ENCODE measurements at regions not wholly inside any gene's neighbourhood (a gene's known extent, or its start where the extent isn't known, plus 50 kb on each side); places are given as distances from the start of the nearest gene placed in this dataset.
"Not testable (repeated sequence)": the region's sequence is repeated elsewhere in the genome, so short reads cannot be mapped to it uniquely, and the experiment has no call there.

DNA sequence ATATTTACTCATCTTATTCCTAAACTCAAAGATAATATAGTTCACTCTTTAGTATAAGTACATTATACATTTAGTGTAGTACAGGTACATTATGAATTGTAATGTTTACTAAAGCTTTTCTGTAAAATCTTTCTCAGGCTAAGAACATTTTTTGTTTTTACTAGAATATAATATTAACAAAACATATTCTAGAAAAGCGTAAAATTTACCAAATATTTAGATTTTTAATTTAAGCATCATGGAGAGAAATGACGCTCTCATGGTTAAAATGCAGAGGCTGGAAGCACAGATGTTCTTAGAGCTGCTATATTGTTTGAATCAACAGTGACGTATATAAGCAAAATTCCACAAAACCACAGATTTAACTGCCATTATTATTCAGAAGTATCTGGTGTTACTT is 54.7 kb upstream of the NBPF15 start:
- H3K27me3 Mint-ChIP-seq, H3K27ac Mint-ChIP-seq, H3K9me3 Mint-ChIP-seq, H3K4me1 Mint-ChIP-seq, H3K36me3 Mint-ChIP-seq, DNase-seq, H3K4me3 Mint-ChIP-seq: not testable (repeated sequence)

GRCh38 chr1:144516906-144517305 is 55.4 kb upstream of the NBPF15 start:
- H3K27ac Mint-ChIP-seq, H3K9me3 Mint-ChIP-seq, H3K36me3 Mint-ChIP-seq, H3K4me3 Mint-ChIP-seq, H3K4me1 Mint-ChIP-seq, DNase-seq, H3K27me3 Mint-ChIP-seq: not testable (repeated sequence)

- not testable (repeated sequence) for H3K9me3 Mint-ChIP-seq, H3K4me3 Mint-ChIP-seq, DNase-seq, H3K36me3 Mint-ChIP-seq, H3K27me3 Mint-ChIP-seq, H3K27ac Mint-ChIP-seq, H3K4me1 Mint-ChIP-seq
These were observed 57.0 kb upstream of the NBPF15 start for GRCh38 chr1:144518439-144518838.

DNA sequence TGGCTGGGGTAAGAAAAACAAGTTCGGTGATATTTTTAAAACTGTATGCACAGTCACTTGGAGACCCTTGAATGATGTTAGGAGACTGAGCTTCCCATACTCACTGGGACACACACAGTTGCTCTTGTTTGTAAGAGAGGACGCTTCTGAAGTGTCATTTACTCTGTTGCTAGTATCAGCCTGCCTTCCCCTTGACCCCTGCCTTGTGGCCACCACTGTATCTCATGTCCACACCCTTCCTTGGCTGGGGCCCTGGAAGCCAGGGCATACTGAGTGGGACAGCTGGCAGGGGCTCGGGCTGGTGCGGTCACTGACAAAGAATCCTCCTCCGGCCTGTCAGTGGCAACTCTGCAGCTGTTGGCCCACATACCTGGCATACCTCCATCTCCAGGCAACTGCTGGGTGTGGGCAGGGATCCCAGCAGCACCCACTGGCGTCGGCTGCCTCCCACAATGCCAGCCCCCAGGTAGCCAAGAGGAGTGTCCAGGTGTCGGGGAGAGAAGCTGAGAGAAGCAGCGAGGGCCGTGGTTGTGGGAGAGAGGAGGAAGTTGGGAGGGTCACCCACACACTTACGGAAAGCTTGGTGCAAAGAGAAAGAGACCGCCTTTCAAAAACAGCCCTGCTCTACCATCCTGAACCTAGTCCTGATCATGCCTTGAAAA is 58.2 kb upstream of the NBPF15 start:
- H3K4me3 Mint-ChIP-seq, H3K36me3 Mint-ChIP-seq, H3K27me3 Mint-ChIP-seq, H3K4me1 Mint-ChIP-seq, H3K27ac Mint-ChIP-seq, DNase-seq, H3K9me3 Mint-ChIP-seq: not testable (repeated sequence)

GRCh38 chr1:144523661-144524407 is 62.4 kb upstream of the NBPF15 start:
- not testable (repeated sequence) for H3K36me3 Mint-ChIP-seq, H3K4me1 Mint-ChIP-seq, H3K9me3 Mint-ChIP-seq, H3K27me3 Mint-ChIP-seq
- DNase-seq = peak; percentile 55
- H3K27ac Mint-ChIP-seq = peak overlapping the region; percentile 100
- H3K4me3 Mint-ChIP-seq = peak overlapping the region; percentile 79

DNA sequence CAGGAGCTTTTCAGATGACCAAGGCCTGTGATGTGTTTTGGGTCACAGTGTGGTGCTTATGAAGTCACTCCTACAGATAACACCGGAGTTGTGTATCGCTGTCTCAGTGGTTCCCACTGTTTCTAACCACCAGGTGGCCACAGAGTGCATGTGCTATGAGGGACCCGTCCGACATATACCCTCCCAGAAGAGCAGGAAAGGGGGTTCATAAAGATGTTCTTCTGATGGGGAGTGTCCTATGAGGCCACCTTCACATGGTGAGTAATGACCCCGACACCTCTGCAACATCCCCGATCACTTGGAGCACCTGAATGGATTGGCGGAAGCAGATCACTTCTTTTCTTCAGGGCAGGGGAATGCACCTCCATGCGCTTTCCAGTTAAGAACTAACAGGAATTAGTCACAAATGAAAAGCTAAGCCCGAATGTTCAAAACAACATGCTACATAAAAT is 60.5 kb upstream of the PPIAL4F start:
- not testable (repeated sequence) for H3K4me3 Mint-ChIP-seq, DNase-seq, H3K36me3 Mint-ChIP-seq, H3K27me3 Mint-ChIP-seq, H3K9me3 Mint-ChIP-seq
- H3K27ac Mint-ChIP-seq = peak overlapping the region; percentile 65
- peaks cover 17% of the 10 kb centered on the region for H3K4me1 Mint-ChIP-seq

- H3K4me3 Mint-ChIP-seq, DNase-seq, H3K27me3 Mint-ChIP-seq, H3K36me3 Mint-ChIP-seq, H3K27ac Mint-ChIP-seq, H3K9me3 Mint-ChIP-seq: not testable (repeated sequence)
- H3K4me1 Mint-ChIP-seq = peaks cover 17% of the 10 kb centered on the region
These were observed 59.2 kb upstream of the PPIAL4F start for GRCh38 chr1:144533480-144533879.

- not testable (repeated sequence) for H3K36me3 Mint-ChIP-seq, H3K27me3 Mint-ChIP-seq, H3K9me3 Mint-ChIP-seq, DNase-seq, H3K4me3 Mint-ChIP-seq
- peak overlapping the region; percentile 58 for H3K27ac Mint-ChIP-seq
- H3K4me1 Mint-ChIP-seq = peaks cover 17% of the 10 kb centered on the region
These were observed 58.4 kb upstream of the PPIAL4F start for GRCh38 chr1:144534286-144534685.

GRCh38 chr1:144536677-144537076 is 56.0 kb upstream of the PPIAL4F start:
- H3K27me3 Mint-ChIP-seq, H3K4me3 Mint-ChIP-seq, H3K9me3 Mint-ChIP-seq, DNase-seq, H3K27ac Mint-ChIP-seq, H3K36me3 Mint-ChIP-seq: not testable (repeated sequence)
- H3K4me1 Mint-ChIP-seq = peaks cover 17% of the 10 kb centered on the region

DNA sequence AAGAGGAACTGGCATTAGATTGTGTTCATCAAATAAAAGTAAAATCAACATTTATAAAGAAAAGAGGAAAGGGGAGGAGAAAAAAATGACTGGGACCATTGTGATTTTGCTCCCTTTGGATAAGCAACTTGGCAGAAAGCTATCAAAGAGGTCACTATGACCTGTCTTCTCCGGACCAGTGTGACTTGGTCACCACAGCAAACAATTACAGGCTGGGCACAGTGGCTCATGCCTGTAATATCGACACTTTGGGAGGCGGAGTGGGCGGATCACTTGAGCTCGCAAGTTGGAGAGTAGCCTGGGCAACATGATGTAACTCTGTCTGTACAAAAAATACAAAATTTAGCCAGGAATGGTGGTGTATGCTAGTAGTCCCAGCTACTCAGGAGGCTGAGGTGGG is 55.5 kb upstream of the PPIAL4F start:
- not testable (repeated sequence) for DNase-seq, H3K27ac Mint-ChIP-seq, H3K27me3 Mint-ChIP-seq, H3K4me3 Mint-ChIP-seq, H3K9me3 Mint-ChIP-seq, H3K36me3 Mint-ChIP-seq
- H3K4me1 Mint-ChIP-seq = peaks cover 12% of the 10 kb centered on the region

DNA sequence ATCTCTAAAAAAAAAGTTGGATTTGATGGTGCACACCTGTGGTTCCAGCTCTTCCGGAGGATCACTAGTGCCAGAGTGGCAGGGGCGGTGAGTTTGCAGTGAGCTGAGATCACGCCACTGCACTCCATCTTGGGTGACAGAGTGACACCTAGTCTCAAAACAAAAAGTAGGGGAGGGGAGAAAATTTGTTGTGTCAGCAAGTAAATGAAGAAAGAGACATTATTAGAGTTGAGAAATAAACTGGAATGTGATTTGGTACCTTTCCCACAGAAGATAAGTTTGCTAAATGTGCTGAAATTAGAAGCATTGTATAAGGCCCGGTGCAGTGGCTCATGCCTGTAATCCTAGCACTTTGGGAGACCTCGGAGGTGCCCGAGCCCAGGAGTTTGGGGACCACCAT is 54.0 kb upstream of the PPIAL4F start:
- H3K27ac Mint-ChIP-seq, DNase-seq, H3K27me3 Mint-ChIP-seq, H3K36me3 Mint-ChIP-seq, H3K4me1 Mint-ChIP-seq, H3K9me3 Mint-ChIP-seq, H3K4me3 Mint-ChIP-seq: not testable (repeated sequence)

GRCh38 chr1:144539191-144539960 is 53.3 kb upstream of the PPIAL4F start:
- not testable (repeated sequence) for H3K9me3 Mint-ChIP-seq, H3K27ac Mint-ChIP-seq, H3K4me1 Mint-ChIP-seq, H3K27me3 Mint-ChIP-seq, DNase-seq, H3K4me3 Mint-ChIP-seq, H3K36me3 Mint-ChIP-seq

Measured in activated naive CD8-positive, alpha-beta T cell treated with anti-CD3 and anti-CD28 coated beads for 36 hours (primary cell).